ENCODE measurements at regions not wholly inside any gene's neighbourhood (a gene's known extent, or its start where the extent isn't known, plus 50 kb on each side); places are given as distances from the start of the nearest gene placed in this dataset.

DNA sequence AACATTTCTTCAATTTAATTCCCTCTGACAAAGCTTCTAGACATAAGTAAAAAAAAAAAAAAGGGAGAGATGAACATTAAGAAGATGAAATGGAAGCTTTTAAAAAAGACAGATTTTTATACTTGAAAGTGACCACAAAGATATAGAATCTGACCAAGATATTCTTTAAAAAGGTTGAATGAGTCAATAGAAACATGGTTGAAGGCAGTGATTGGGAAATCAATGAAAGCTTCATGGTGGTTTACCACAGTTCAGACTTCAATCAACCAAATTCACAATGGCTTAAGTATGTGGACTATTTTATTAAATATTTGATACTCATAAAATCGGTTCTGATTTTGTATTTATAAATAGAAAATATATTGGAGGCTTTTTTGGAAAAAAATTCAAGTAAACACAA, 248.4 kb upstream of the HSF2 start:
- no peak overlapping the region for H3K4me3 ChIP-seq (ENCODE audit: low read depth, low read length)
- no peak overlapping the region for H3K27ac ChIP-seq (ENCODE audit: extremely low read depth, low read depth, low read length)
- no peaks in the 10 kb centered on the region for H3K4me1 ChIP-seq (ENCODE audit: control insufficient read depth, insufficient read depth, low read length)
- H3K36me3 ChIP-seq (ENCODE audit: control insufficient read depth in 2 of 2, insufficient read depth in 1 of 2, low read length in 2 of 2) = no peaks in the 10 kb centered on the region
- CTCF ChIA-PET = interaction anchor here (0.7 kb wide), 1 partner anchor 18 kb away, joined by 6 read pairs; no protein-coding TSS in a partner anchor
- POLR2A ChIA-PET = no interaction called here
- H3K9me3 ChIP-seq (ENCODE audit: control insufficient read depth, insufficient read depth, low read depth, low read length) = no peaks in the 10 kb centered on the region
- TF ChIP-seq SCRT2 (tag by site-specific recombination; IDR thresholded peaks at IDR 0.05) = no peak
- no peak for TF ChIP-seq TRIM28 (IDR thresholded peaks at IDR 0.05; ENCODE audit: borderline replicate concordance, low read length)
- TF ChIP-seq ZNF530 (tag by site-specific recombination; IDR thresholded peaks at IDR 0.05; ENCODE audit: low read depth) = no peak
- no peak for TF ChIP-seq ZNF76 (tag by site-specific recombination; IDR thresholded peaks at IDR 0.05; ENCODE audit: borderline replicate concordance, low read depth)

- Histone ChIP-seq H3K9me3 (ENCODE audit: control insufficient read depth, insufficient read depth, low read depth, low read length) (no peaks in the 10 kb centered on the region), H3K4me3 (ENCODE audit: low read depth, low read length) (no peak overlapping the region), H3K27ac (ENCODE audit: extremely low read depth, low read depth, low read length) (no peak overlapping the region), H3K36me3 (ENCODE audit: control insufficient read depth in 2 of 2, insufficient read depth in 1 of 2, low read length in 2 of 2) (no peaks in the 10 kb centered on the region), H3K4me1 (ENCODE audit: control insufficient read depth, insufficient read depth, low read length) (no peaks in the 10 kb centered on the region)
- POLR2A ChIA-PET = no interaction called here
- CTCF ChIA-PET = no interaction called here
- TF ChIP-seq ZNF214 (tag by site-specific recombination; IDR thresholded peaks at IDR 0.05; ENCODE audit: borderline replicate concordance) = no peak
- TF ChIP-seq KLF8 (tag by site-specific recombination; IDR thresholded peaks at IDR 0.05) = no peak
- TF ChIP-seq ZNF10 (tag by site-specific recombination; IDR thresholded peaks at IDR 0.05) = no peak
- TF ChIP-seq ZNF561 (tag by site-specific recombination; IDR thresholded peaks at IDR 0.05; ENCODE audit: borderline replicate concordance) = no peak
- no peak for TF ChIP-seq ZNF366 (tag by site-specific recombination; conservative IDR thresholded peaks at IDR 0.05)
Observed at GRCh38 chr6:122151763-122152162, 247.7 kb upstream of the HSF2 start.

GRCh38 chr6:122153557-122153956, 245.9 kb upstream of the HSF2 start:
- Histone ChIP-seq H3K4me3 (ENCODE audit: low read depth, low read length) (no peak overlapping the region), H3K9me3 (ENCODE audit: control insufficient read depth, insufficient read depth, low read depth, low read length) (no peaks in the 10 kb centered on the region), H3K36me3 (ENCODE audit: control insufficient read depth in 2 of 2, insufficient read depth in 1 of 2, low read length in 2 of 2) (no peaks in the 10 kb centered on the region), H3K27ac (ENCODE audit: extremely low read depth, low read depth, low read length) (no peak overlapping the region), H3K4me1 (ENCODE audit: control insufficient read depth, insufficient read depth, low read length) (no peaks in the 10 kb centered on the region)
- ChIA-PET CTCF (no interaction called here), POLR2A (no interaction called here)
- TF ChIP-seq ZNF366 (tag by site-specific recombination; conservative IDR thresholded peaks at IDR 0.05) (no peak), ZFP41 (tag by site-specific recombination; IDR thresholded peaks at IDR 0.05; ENCODE audit: borderline replicate concordance) (no peak), ZNF529 (tag by site-specific recombination; IDR thresholded peaks at IDR 0.05; ENCODE audit: insufficient replicate concordance) (no peak), ZNF362 (tag by site-specific recombination; IDR thresholded peaks at IDR 0.05) (no peak), ZNF202 (tag by site-specific recombination; IDR thresholded peaks at IDR 0.05; ENCODE audit: borderline replicate concordance) (no peak), ZNF112 (tag by site-specific recombination; IDR thresholded peaks at IDR 0.05) (no peak), ZEB2 (tag by site-specific recombination; IDR thresholded peaks at IDR 0.05) (no peak), IKZF3 (tag by site-specific recombination; IDR thresholded peaks at IDR 0.05) (no peak), ZNF266 (tag by site-specific recombination; IDR thresholded peaks at IDR 0.05; ENCODE audit: low read depth) (no peak), ZBTB21 (tag by site-specific recombination; IDR thresholded peaks at IDR 0.05) (no peak), ZNF544 (tag by site-specific recombination; IDR thresholded peaks at IDR 0.05) (no peak), ZNF560 (tag by site-specific recombination; IDR thresholded peaks at IDR 0.05; ENCODE audit: borderline replicate concordance) (no peak), TSHZ1 (tag by site-specific recombination; IDR thresholded peaks at IDR 0.05; ENCODE audit: borderline replicate concordance) (no peak)
- TF ChIP-seq, protein P1, sequence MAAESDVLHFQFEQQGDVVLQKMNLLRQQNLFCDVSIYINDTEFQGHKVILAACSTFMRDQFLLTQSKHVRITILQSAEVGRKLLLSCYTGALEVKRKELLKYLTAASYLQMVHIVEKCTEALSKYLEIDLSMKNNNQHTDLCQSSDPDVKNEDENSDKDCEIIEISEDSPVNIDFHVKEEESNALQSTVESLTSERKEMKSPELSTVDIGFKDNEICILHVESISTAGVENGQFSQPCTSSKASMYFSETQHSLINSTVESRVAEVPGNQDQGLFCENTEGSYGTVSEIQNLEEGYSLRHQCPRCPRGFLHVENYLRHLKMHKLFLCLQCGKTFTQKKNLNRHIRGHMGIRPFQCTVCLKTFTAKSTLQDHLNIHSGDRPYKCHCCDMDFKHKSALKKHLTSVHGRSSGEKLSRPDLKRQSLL (tag by site-specific recombination; IDR thresholded peaks at IDR 0.05) = no peak
- TF ChIP-seq, protein P2, sequence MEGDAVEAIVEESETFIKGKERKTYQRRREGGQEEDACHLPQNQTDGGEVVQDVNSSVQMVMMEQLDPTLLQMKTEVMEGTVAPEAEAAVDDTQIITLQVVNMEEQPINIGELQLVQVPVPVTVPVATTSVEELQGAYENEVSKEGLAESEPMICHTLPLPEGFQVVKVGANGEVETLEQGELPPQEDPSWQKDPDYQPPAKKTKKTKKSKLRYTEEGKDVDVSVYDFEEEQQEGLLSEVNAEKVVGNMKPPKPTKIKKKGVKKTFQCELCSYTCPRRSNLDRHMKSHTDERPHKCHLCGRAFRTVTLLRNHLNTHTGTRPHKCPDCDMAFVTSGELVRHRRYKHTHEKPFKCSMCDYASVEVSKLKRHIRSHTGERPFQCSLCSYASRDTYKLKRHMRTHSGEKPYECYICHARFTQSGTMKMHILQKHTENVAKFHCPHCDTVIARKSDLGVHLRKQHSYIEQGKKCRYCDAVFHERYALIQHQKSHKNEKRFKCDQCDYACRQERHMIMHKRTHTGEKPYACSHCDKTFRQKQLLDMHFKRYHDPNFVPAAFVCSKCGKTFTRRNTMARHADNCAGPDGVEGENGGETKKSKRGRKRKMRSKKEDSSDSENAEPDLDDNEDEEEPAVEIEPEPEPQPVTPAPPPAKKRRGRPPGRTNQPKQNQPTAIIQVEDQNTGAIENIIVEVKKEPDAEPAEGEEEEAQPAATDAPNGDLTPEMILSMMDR (tag by site-specific recombination; IDR thresholded peaks at IDR 0.05) = no peak
- TF ChIP-seq, protein P3, sequence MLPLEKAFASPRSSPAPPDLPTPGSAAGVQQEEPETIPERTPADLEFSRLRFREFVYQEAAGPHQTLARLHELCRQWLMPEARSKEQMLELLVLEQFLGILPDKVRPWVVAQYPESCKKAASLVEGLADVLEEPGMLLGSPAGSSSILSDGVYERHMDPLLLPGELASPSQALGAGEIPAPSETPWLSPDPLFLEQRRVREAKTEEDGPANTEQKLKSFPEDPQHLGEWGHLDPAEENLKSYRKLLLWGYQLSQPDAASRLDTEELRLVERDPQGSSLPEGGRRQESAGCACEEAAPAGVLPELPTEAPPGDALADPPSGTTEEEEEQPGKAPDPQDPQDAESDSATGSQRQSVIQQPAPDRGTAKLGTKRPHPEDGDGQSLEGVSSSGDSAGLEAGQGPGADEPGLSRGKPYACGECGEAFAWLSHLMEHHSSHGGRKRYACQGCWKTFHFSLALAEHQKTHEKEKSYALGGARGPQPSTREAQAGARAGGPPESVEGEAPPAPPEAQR (tag by site-specific recombination; IDR thresholded peaks at IDR 0.05) = no peak
